Lung (tissue), 11 donors: ENCODE measurements at regions not wholly inside any gene's neighbourhood (a gene's known extent, or its start where the extent isn't known, plus 50 kb on each side); places are given as distances from the start of the nearest gene placed in this dataset.
"Not testable (repeated sequence)": the region's sequence is repeated elsewhere in the genome, so short reads cannot be mapped to it uniquely, and the experiment has no call there.

Experiments used
- ATAC-seq: fragments of 200-7000 bp; cut with Tn5 transposase; one replicate; pipeline ENCODE4 v1.9.1; 2020; ENCODE audit warnings: moderate number of reproducible peaks; ENCODE audit not compliant: insufficient read depth, low FRiP score
- DNase-seq, 3 donors: peaks; one replicate each; pipeline ENCODE4 v3.0.0-alpha.2; 2013 to 2017
- H3K27ac ChIP-seq, 2 donors: one replicate each; pipeline ENCODE4 v1.5.1; 2013; ENCODE audit warnings: mild to moderate bottlenecking in 2 of 2, moderate library complexity in 2 of 2, control low read depth in 1 of 2, inconsistent platforms in 1 of 2, low read depth in 1 of 2, low read length in 1 of 2
- H3K27me3 ChIP-seq, 3 donors: one replicate each; pipeline ENCODE4 v1.5.1; 2013; ENCODE audit warnings: low read length in 2 of 3; ENCODE audit not compliant: control insufficient read depth in 3 of 3, insufficient read depth in 3 of 3
- H3K36me3 ChIP-seq, 4 donors: one replicate each; pipeline ENCODE4 v1.5.1; 2013; ENCODE audit warnings: low read length in 4 of 4, mild to moderate bottlenecking in 1 of 4, moderate library complexity in 1 of 4; ENCODE audit not compliant: control insufficient read depth in 4 of 4, insufficient read depth in 4 of 4
- H3K4me1 ChIP-seq, 5 donors: one replicate each; pipeline ENCODE4 v1.5.1; 2013; ENCODE audit warnings: low read length in 5 of 5, mild to moderate bottlenecking in 2 of 5, moderate library complexity in 1 of 5; ENCODE audit not compliant: control insufficient read depth in 5 of 5, insufficient read depth in 5 of 5
- H3K4me3 ChIP-seq: one replicate; pipeline ENCODE4 v1.5.1; 2013; ENCODE audit warnings: mild to moderate bottlenecking, control low read depth, moderate library complexity
- H3K9ac ChIP-seq, 2 donors: one replicate each; pipeline ENCODE4 v1.5.1; 2013; ENCODE audit warnings: low read length in 2 of 2, control low read depth in 1 of 2; ENCODE audit not compliant: insufficient read depth in 1 of 2
- H3K9me3 ChIP-seq, 4 donors: one replicate each; pipeline ENCODE4 v1.5.1; 2013; ENCODE audit warnings: low read length in 3 of 4, mild to moderate bottlenecking in 1 of 4, moderate library complexity in 1 of 4; ENCODE audit not compliant: control insufficient read depth in 4 of 4, insufficient read depth in 3 of 4
- WGBS, 2 donors: extraction: QIAGEN DNeasy Blood & Tissue Kit; methylation state at CpG; one replicate each; pipeline ENCODE4 v1.1.7; 2013; 5-methylcytosine and 5-hydroxymethylcytosine counted together
- TF ChIP-seq, protein P1 (sequence below): IDR thresholded peaks from 2 replicates; pipeline ENCODE4 v1.5.1; 2012; ENCODE audit warnings: mild to moderate bottlenecking; ENCODE audit errors: control extremely low read depth, extremely low read depth
- donor health status: control.
- donor health status: control.
- donor health status: Bipolar disorder and iron deficiency.
- donor health status: healthy.
- donor health status: DM: yes; HTN: yes; CAD: no.

DNA sequence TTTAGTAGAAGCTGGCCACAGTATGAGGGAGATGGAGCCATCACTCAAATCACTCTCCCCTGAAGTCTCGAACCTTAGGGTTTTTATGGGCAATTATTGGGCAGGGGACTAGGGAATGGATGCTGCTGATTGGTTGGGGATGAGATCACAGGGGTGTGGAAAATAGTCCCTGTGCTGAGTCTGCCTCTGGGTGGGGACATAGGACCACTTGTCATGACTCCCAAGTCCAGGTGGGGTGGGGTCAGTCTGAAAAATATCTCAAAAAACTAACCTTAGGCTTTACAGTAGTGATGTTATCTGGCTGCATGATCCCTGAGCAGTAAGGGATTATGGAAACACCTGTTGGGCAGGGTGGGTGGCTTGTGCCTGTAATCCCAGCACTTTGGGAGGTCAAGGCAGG is 98.6 kb downstream of the XRCC2 start:
- TF ChIP-seq, protein P1, sequence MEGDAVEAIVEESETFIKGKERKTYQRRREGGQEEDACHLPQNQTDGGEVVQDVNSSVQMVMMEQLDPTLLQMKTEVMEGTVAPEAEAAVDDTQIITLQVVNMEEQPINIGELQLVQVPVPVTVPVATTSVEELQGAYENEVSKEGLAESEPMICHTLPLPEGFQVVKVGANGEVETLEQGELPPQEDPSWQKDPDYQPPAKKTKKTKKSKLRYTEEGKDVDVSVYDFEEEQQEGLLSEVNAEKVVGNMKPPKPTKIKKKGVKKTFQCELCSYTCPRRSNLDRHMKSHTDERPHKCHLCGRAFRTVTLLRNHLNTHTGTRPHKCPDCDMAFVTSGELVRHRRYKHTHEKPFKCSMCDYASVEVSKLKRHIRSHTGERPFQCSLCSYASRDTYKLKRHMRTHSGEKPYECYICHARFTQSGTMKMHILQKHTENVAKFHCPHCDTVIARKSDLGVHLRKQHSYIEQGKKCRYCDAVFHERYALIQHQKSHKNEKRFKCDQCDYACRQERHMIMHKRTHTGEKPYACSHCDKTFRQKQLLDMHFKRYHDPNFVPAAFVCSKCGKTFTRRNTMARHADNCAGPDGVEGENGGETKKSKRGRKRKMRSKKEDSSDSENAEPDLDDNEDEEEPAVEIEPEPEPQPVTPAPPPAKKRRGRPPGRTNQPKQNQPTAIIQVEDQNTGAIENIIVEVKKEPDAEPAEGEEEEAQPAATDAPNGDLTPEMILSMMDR: no peak
- no peak overlapping the region for H3K9ac ChIP-seq
- H3K4me3 ChIP-seq: no peak overlapping the region
- 50 to 96% methylated on average over 1 of the region's 1 CpG for WGBS, 2 donors
- H3K27ac ChIP-seq: no peak overlapping the region
- no peaks in the 10 kb centered on the region for H3K27me3 ChIP-seq
- H3K4me1 ChIP-seq: no peaks in the 10 kb centered on the region
- DNase-seq (no peak), ATAC-seq (no peak)
- peaks cover 0 to 2% (median 0%) of the 10 kb centered on the region in 4 donors for H3K9me3 ChIP-seq
- H3K36me3 ChIP-seq: no peaks in the 10 kb centered on the region

DNA sequence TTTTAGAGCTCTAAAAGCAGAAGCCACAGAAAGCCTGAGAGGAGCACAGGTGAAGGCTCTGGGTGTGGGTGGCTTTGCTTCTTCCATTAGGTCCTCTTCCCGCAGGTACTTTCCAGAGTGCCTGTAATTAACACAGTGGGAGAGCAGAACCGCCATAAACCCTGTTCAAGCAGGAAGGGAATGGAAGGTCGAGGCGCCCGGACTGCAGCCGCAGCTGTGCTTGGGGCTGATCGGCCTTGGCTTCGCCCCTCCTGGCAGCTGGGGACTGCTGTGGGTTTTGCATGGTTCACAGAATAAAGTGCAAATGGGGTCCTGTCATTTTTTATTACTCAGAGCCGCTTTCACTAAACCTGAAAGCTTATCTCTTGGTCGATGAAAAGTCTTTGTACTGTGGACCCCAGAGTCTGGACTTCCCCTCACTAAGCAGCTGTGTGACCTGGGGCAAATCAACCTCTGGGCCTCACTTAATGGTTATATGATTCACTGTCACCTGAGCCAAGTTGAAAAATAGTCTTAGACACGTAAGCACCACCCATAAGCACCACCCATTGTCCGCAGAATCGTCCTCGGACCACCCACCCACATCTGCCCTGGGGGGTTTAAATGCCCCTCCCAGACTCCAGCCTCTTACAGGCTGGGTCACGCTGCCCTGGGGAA is 100.9 kb downstream of the XRCC2 start:
- no peak for ATAC-seq
- 78 to 82% methylated on average over 15 of the region's 15 CpGs for WGBS, 2 donors
- TF ChIP-seq, protein P1: no peak
- peak; percentile 14 to 24 (median 20) for DNase-seq
- peaks cover 0 to 2% (median 0%) of the 10 kb centered on the region in 4 donors for H3K9me3 ChIP-seq
- H3K4me3 ChIP-seq: no peak overlapping the region
- no peaks in the 10 kb centered on the region for H3K27me3 ChIP-seq
- no peak overlapping the region for H3K27ac ChIP-seq
- H3K9ac ChIP-seq: no peak overlapping the region
- no peaks in the 10 kb centered on the region for H3K36me3 ChIP-seq
- H3K4me1 ChIP-seq: no peaks in the 10 kb centered on the region

DNA sequence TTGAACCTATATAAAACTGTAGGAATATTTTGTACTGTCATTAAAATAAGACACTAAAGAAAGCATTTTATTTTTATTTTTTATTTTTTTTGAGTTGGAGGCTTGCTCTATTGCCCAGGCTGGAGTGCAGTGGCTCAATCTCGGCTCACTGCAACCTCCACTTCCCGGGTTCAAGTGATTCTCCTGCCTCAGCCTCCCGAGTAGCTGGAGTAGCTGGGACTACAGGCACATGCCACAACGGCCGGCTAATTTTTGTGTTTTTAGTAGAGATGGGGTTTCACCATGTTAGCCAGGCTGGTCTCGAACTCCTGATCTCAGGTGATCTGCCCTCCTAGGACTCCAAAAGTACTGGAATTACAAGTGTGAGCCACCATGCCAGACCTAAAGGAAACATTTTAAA is 102.8 kb downstream of the XRCC2 start:
- WGBS, 2 donors: 84 to 91% methylated on average over 6 of the region's 6 CpGs
- H3K4me3 ChIP-seq, H3K4me1 ChIP-seq, ATAC-seq, H3K9me3 ChIP-seq, H3K9ac ChIP-seq, DNase-seq, H3K27me3 ChIP-seq, H3K36me3 ChIP-seq, H3K27ac ChIP-seq: not testable (repeated sequence)

DNA sequence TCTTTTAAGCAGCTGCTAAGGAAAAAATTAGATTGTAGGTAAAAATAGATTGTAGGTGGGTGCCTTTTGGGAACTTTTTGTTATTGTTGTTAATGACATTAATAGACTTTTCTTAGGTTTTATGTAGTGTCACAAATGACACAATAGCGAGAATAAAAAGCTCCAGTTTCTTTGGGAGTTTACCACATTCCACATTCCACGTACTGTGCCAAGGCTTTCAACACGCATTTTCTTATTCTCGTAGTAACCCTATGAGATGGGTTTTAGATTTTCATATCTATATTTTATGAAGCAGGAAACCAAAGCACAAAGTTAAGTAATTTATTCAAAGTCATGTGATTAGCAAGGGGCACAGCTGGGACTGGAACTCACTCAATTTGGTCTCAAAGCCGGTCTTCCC is 103.8 kb downstream of the XRCC2 start:
- ATAC-seq (no peak), DNase-seq (no peak)
- no peaks in the 10 kb centered on the region for H3K36me3 ChIP-seq
- 84 to 93% methylated on average over 5 of the region's 5 CpGs for WGBS, 2 donors
- TF ChIP-seq, protein P1: no peak
- H3K9ac ChIP-seq: no peak overlapping the region
- no peaks in the 10 kb centered on the region for H3K27me3 ChIP-seq
- H3K27ac ChIP-seq: no peak overlapping the region
- H3K4me3 ChIP-seq: no peak overlapping the region
- peaks cover 0 to 2% (median 0%) of the 10 kb centered on the region in 4 donors for H3K9me3 ChIP-seq
- no peaks in the 10 kb centered on the region for H3K4me1 ChIP-seq
